GM23338 (cell line): ENCODE measurements at regions not wholly inside any gene's neighbourhood (a gene's known extent, or its start where the extent isn't known, plus 50 kb on each side); places are given as distances from the start of the nearest gene placed in this dataset.

Experiments used
- ATAC-seq: fragments of 200-7000 bp; cut with Tn5 transposase; 3 replicates; pipeline ENCODE4 v1.9.1; 2020
- DNase-seq: peaks from one replicate; pipeline ENCODE4 v3.0.0-alpha.2; 2015; ENCODE audit warnings: low spot score
- H2AFZ ChIP-seq: fragments of 200-600 bp; sonication (generic); 2 replicates; pipeline ENCODE4 v1.8.0; 2016; ENCODE audit warnings: antibody characterized with exemption, mild to moderate bottlenecking, moderate library complexity
- H3F3A ChIP-seq: fragments of 200-600 bp; sonication (generic); replicated peaks from 2 replicates; pipeline ENCODE4 v1.8.0; 2017; ENCODE audit warnings: antibody characterized with exemption, mixed run types, low read depth
- H3K27ac ChIP-seq: fragments of 200-600 bp; sonication (generic); 2 replicates; pipeline ENCODE4 v1.6.1; 2016; ENCODE audit warnings: low read depth
- H3K27me3 ChIP-seq: fragments of 200-600 bp; sonication (generic); 2 replicates; pipeline ENCODE4 v1.8.0; 2016; ENCODE audit warnings: mild to moderate bottlenecking, mixed run types, moderate library complexity; ENCODE audit not compliant: insufficient read depth
- H3K36me3 ChIP-seq: fragments of 200-600 bp; sonication (generic); 2 replicates; pipeline ENCODE4 v1.8.0; 2016; ENCODE audit warnings: mild to moderate bottlenecking; ENCODE audit not compliant: insufficient read depth
- H3K4me1 ChIP-seq: fragments of 200-600 bp; sonication (generic); 2 replicates; pipeline ENCODE4 v1.8.0; 2016; ENCODE audit warnings: mild to moderate bottlenecking, moderate library complexity; ENCODE audit not compliant: insufficient read depth
- H3K4me2 ChIP-seq: fragments of 200-600 bp; sonication (generic); 2 replicates; pipeline ENCODE4 v1.7.1; 2017; ENCODE audit warnings: mixed run types
- H3K4me3 ChIP-seq: fragments of 200-600 bp; sonication (generic); 2 replicates; pipeline ENCODE4 v1.6.1; 2016; ENCODE audit warnings: mixed run types
- H3K79me2 ChIP-seq: fragments of 200-600 bp; sonication (generic); replicated peaks from 2 replicates; pipeline ENCODE4 v1.8.0; 2017; ENCODE audit warnings: mild to moderate bottlenecking; ENCODE audit not compliant: insufficient read depth
- H3K9me2 ChIP-seq: fragments of 200-600 bp; sonication (generic); 2 replicates; pipeline ENCODE4 v1.8.0; 2017; ENCODE audit not compliant: insufficient read depth
- H4K20me1 ChIP-seq: fragments of 200-600 bp; sonication (generic); replicated peaks from 2 replicates; pipeline ENCODE4 v1.8.0; 2017; ENCODE audit warnings: mild to moderate bottlenecking; ENCODE audit not compliant: insufficient read depth
- H3K27ac Mint-ChIP-seq: 2 replicates; pipeline ENCODE4 v1.8.0; 2020; ENCODE audit warnings: inconsistent platforms, mild to moderate bottlenecking, moderate library complexity, mixed read lengths
- H3K27me3 Mint-ChIP-seq: 3 replicates; pipeline ENCODE4 v1.8.0; 2022; ENCODE audit warnings: low read depth, mild to moderate bottlenecking, moderate library complexity, mixed read lengths, inconsistent platforms; ENCODE audit not compliant: insufficient read depth, poor library complexity
- H3K36me3 Mint-ChIP-seq: 3 replicates; pipeline ENCODE4 v1.8.0; 2021; ENCODE audit warnings: low read depth, mild to moderate bottlenecking, inconsistent platforms, moderate library complexity, mixed read lengths
- H3K4me1 Mint-ChIP-seq: 3 replicates; pipeline ENCODE4 v1.8.0; 2020; ENCODE audit warnings: mild to moderate bottlenecking, inconsistent platforms, mixed read lengths
- H3K4me3 Mint-ChIP-seq: 3 replicates; pipeline ENCODE4 v1.8.0; 2021; ENCODE audit warnings: moderate library complexity, mild to moderate bottlenecking, inconsistent platforms, mixed read lengths
- H3K9me3 Mint-ChIP-seq: 3 replicates; pipeline ENCODE4 v1.8.0; 2020; ENCODE audit warnings: moderate library complexity, mild to moderate bottlenecking, inconsistent platforms, mixed read lengths
- CREB1 ChIP-seq: fragments of 250-450 bp; sonication (Bioruptor Pico); IDR thresholded peaks from 2 replicates; pipeline ENCODE4 v1.5.0; 2020; ENCODE audit warnings: low read depth, mild to moderate bottlenecking, moderate library complexity
- EZH2phosphoT487 ChIP-seq: fragments of 200-600 bp; sonication (generic); IDR thresholded peaks from one replicate; pipeline ENCODE4 v1.8.1; 2018; ENCODE audit warnings: antibody characterized with exemption; ENCODE audit not compliant: unreplicated experiment
- JUNB ChIP-seq: IDR thresholded peaks from one replicate; pipeline ENCODE4 v1.6.1; 2016; ENCODE audit warnings: antibody characterized with exemption; ENCODE audit not compliant: unreplicated experiment
- NANOG ChIP-seq: IDR thresholded peaks from 2 replicates; pipeline ENCODE4 v1.6.1; 2016; ENCODE audit warnings: antibody characterized with exemption, borderline replicate concordance
- STAT1 ChIP-seq: IDR thresholded peaks from one replicate; pipeline ENCODE4 v1.6.1; 2016; ENCODE audit warnings: antibody characterized with exemption; ENCODE audit not compliant: unreplicated experiment
- TF ChIP-seq, protein P1 (sequence below): IDR thresholded peaks from 2 replicates; pipeline ENCODE4 v1.6.1; 2016; ENCODE audit warnings: antibody characterized with exemption
- TF ChIP-seq, protein P2 (sequence below): IDR thresholded peaks from one replicate; pipeline ENCODE4 v1.6.1; 2018; ENCODE audit warnings: antibody characterized with exemption; ENCODE audit not compliant: unreplicated experiment

DNA sequence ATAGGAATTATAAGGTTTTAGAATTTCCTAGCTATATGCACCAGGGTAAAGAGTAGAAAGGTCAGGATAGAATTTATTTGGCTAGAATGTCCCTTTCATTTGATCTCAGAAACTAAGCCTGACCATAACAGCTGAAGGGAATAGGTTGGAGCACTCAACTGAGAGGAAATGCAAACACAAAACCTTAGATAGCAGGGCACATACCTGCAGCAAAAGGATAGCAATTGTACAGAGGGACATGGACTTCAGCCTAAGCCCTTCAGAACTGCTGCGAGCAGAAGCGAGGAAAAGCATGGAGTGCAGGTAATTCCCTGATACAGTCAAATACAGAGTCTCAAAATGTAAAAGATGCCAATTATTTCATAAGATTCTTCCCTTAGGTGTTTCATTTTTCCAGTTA is 211.0 kb upstream of the DDI1 start:
- Histone ChIP-seq H2AFZ (no peak overlapping the region), H3K4me3 (no peak overlapping the region), H3K4me1 (no peaks in the 10 kb centered on the region), H4K20me1 (no peaks in the 10 kb centered on the region), H3K9me2 (peaks cover 5% of the 10 kb centered on the region; the same call in 1 of the 2 replicates), H3K79me2 (no peaks in the 10 kb centered on the region), H3K27ac (no peak overlapping the region), H3F3A (no peaks in the 10 kb centered on the region), H3K36me3 (no peaks in the 10 kb centered on the region; the same call in 1 of the 2 replicates), H3K4me2 (no peak overlapping the region), H3K27me3 (no peaks in the 10 kb centered on the region)
- Mint-ChIP-seq H3K4me1 (no peaks in the 10 kb centered on the region), H3K27me3 (no peaks in the 10 kb centered on the region), H3K9me3 (peaks cover 19% of the 10 kb centered on the region), H3K27ac (no peak overlapping the region), H3K36me3 (peaks cover 13% of the 10 kb centered on the region), H3K4me3 (no peak overlapping the region)
- ATAC-seq (no peak), DNase-seq (no peak)
- TF ChIP-seq, protein P1, sequence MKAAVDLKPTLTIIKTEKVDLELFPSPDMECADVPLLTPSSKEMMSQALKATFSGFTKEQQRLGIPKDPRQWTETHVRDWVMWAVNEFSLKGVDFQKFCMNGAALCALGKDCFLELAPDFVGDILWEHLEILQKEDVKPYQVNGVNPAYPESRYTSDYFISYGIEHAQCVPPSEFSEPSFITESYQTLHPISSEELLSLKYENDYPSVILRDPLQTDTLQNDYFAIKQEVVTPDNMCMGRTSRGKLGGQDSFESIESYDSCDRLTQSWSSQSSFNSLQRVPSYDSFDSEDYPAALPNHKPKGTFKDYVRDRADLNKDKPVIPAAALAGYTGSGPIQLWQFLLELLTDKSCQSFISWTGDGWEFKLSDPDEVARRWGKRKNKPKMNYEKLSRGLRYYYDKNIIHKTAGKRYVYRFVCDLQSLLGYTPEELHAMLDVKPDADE = no peak
- TF ChIP-seq CREB1 (CRISPR knock-in tag) (no peak), NANOG (no peak), EZH2phosphoT487 (no peak), STAT1 (no peak), JUNB (no peak)
- TF ChIP-seq, protein P2, sequence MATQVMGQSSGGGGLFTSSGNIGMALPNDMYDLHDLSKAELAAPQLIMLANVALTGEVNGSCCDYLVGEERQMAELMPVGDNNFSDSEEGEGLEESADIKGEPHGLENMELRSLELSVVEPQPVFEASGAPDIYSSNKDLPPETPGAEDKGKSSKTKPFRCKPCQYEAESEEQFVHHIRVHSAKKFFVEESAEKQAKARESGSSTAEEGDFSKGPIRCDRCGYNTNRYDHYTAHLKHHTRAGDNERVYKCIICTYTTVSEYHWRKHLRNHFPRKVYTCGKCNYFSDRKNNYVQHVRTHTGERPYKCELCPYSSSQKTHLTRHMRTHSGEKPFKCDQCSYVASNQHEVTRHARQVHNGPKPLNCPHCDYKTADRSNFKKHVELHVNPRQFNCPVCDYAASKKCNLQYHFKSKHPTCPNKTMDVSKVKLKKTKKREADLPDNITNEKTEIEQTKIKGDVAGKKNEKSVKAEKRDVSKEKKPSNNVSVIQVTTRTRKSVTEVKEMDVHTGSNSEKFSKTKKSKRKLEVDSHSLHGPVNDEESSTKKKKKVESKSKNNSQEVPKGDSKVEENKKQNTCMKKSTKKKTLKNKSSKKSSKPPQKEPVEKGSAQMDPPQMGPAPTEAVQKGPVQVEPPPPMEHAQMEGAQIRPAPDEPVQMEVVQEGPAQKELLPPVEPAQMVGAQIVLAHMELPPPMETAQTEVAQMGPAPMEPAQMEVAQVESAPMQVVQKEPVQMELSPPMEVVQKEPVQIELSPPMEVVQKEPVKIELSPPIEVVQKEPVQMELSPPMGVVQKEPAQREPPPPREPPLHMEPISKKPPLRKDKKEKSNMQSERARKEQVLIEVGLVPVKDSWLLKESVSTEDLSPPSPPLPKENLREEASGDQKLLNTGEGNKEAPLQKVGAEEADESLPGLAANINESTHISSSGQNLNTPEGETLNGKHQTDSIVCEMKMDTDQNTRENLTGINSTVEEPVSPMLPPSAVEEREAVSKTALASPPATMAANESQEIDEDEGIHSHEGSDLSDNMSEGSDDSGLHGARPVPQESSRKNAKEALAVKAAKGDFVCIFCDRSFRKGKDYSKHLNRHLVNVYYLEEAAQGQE = no peak

DNA sequence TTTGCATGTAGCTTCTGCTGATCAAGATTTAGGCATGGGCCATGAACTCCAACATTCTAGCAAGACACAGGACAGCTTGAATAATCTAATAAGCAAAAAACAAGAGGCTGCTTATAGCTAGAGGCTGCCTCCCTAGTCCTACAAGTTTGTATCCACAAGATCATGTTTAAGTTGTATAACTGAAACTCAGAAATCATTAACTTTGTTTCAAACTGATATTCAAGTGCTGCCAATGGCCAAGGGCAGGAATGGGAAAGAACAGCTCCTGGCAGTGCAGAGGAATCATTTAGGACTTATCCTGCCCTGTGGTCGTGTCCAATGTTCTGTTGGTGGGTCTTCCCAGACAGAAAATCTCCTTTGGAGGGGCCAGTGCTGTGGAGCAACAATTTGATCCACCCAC is 209.6 kb upstream of the DDI1 start:
- Histone ChIP-seq H3K9me2 (peaks cover 8% of the 10 kb centered on the region), H3K27ac (no peak overlapping the region), H2AFZ (no peak overlapping the region), H3F3A (no peaks in the 10 kb centered on the region), H4K20me1 (no peaks in the 10 kb centered on the region), H3K36me3 (no peaks in the 10 kb centered on the region), H3K4me1 (no peaks in the 10 kb centered on the region), H3K79me2 (no peaks in the 10 kb centered on the region), H3K27me3 (no peaks in the 10 kb centered on the region), H3K4me3 (no peak overlapping the region), H3K4me2 (no peak overlapping the region)
- Mint-ChIP-seq H3K9me3 (peaks cover 5% of the 10 kb centered on the region), H3K27me3 (no peaks in the 10 kb centered on the region), H3K4me3 (no peak overlapping the region), H3K36me3 (peaks cover under 1% of the 10 kb centered on the region; the same call in 1 of the 3 replicates), H3K27ac (no peak overlapping the region), H3K4me1 (no peaks in the 10 kb centered on the region)
- no peak for DNase-seq
- ATAC-seq = no peak
- TF ChIP-seq, protein P2 = no peak
